ENCODE measurements at regions not wholly inside any gene's neighbourhood (a gene's known extent, or its start where the extent isn't known, plus 50 kb on each side); places are given as distances from the start of the nearest gene placed in this dataset.
"Not testable (repeated sequence)": the region's sequence is repeated elsewhere in the genome, so short reads cannot be mapped to it uniquely, and the experiment has no call there.

GRCh38 chr7:136163340-136163801 is 186.2 kb upstream of the MTPN start:
- DNase-seq: no peak

- DNase-seq: no peak
These were observed 173.2 kb upstream of the MTPN start for GRCh38 chr7:136150311-136150710.

GRCh38 chr7:136148920-136149319 is 171.8 kb upstream of the MTPN start:
- DNase-seq: no peak

GRCh38 chr7:136146925-136147324 is 169.8 kb upstream of the MTPN start:
- no peak for DNase-seq

GRCh38 chr7:136144182-136144581 is 167.0 kb upstream of the MTPN start:
- no peak for DNase-seq

GRCh38 chr7:136143271-136143670 is 166.1 kb upstream of the MTPN start:
- DNase-seq: no peak

- no peak for DNase-seq
These were observed 165.4 kb upstream of the MTPN start for GRCh38 chr7:136142583-136142982.

- no peak for DNase-seq
These were observed 163.3 kb upstream of the MTPN start for GRCh38 chr7:136140469-136140868.

GRCh38 chr7:136139417-136139816 is 162.3 kb upstream of the MTPN start:
- no peak for DNase-seq

- DNase-seq: no peak
These were observed 161.8 kb upstream of the MTPN start for GRCh38 chr7:136138991-136139390.

GRCh38 chr7:136136906-136137454 is 159.8 kb upstream of the MTPN start:
- DNase-seq: no peak

- DNase-seq: no peak
These were observed 157.3 kb upstream of the MTPN start for GRCh38 chr7:136134503-136134902.

GRCh38 chr7:136133551-136133950 is 156.4 kb upstream of the MTPN start:
- no peak for DNase-seq

GRCh38 chr7:136131304-136131630 is 154.1 kb upstream of the MTPN start:
- DNase-seq: no peak

GRCh38 chr7:136130511-136131303 is 153.5 kb upstream of the MTPN start:
- DNase-seq: no peak

- DNase-seq: no peak
These were observed 150.9 kb upstream of the MTPN start for GRCh38 chr7:136128050-136128449.

- DNase-seq: no peak
These were observed 146.2 kb upstream of the MTPN start for GRCh38 chr7:136123352-136123751.

GRCh38 chr7:136122026-136122425 is 144.9 kb upstream of the MTPN start:
- DNase-seq: no peak

GRCh38 chr7:136117539-136117938 is 140.4 kb upstream of the MTPN start:
- DNase-seq: no peak

- no peak for DNase-seq
These were observed 139.0 kb upstream of the MTPN start for GRCh38 chr7:136116186-136116585.

- DNase-seq: peak; percentile 17
These were observed 138.0 kb upstream of the MTPN start for GRCh38 chr7:136114966-136115762.

GRCh38 chr7:136114467-136114866 is 137.3 kb upstream of the MTPN start:
- not testable (repeated sequence) for DNase-seq

GRCh38 chr7:136109037-136109436 is 131.9 kb upstream of the MTPN start:
- DNase-seq: not testable (repeated sequence)

- no peak for DNase-seq
These were observed 128.0 kb upstream of the MTPN start for GRCh38 chr7:136105191-136105590.

Measured in activated gamma-delta T cell treated with Interleukin-2 at 50 U/mL for 16 hours (primary cell).